HepG2 (cell line): ENCODE measurements at regions not wholly inside any gene's neighbourhood (a gene's known extent, or its start where the extent isn't known, plus 50 kb on each side); places are given as distances from the start of the nearest gene placed in this dataset.

ENCODE experiments used
- ATAC-seq: fragments of 200-7000 bp; cut with Tn5 transposase; 3 replicates; pipeline ENCODE4 v1.9.1; 2020; ENCODE audit warnings: mild to moderate bottlenecking, moderate library complexity
- BruUV-seq: library from RNA; stranded (reverse); fragments of 400-500 nt; replicated peaks from 2 replicates; lab custom pipeline; 2021; lab: Mats Ljungman, UMichigan
- CTCF ChIA-PET: fragments of 300-600 bp; formaldehyde crosslinking; extraction: SDS; loops from one replicate; lab custom pipeline; 2021; ENCODE audit warnings: low total read pairs, inconsistent platforms, low intra/inter-chr PET ratio; lab: Yijun Ruan, JAX
- POLR2A ChIA-PET: fragments of 350-600 bp; sonication (Branson Sonifier 250); formaldehyde crosslinking; loops from one replicate; lab custom pipeline; 2020; ENCODE audit warnings: antibody characterized with exemption, inconsistent platforms; lab: Yijun Ruan, JAX
- DNase-seq: peaks from one replicate; pipeline ENCODE4 v3.0.0-alpha.2; 2015; ENCODE audit warnings: low spot score
- FAIRE-seq: peaks from 3 replicates; lab custom pipeline; 2011; peaks lifted over from hg19 to GRCh38; lab: Jason Lieb, UNC
- H2AFZ ChIP-seq: one replicate; pipeline ENCODE4 v1.6.1; 2011; ENCODE audit warnings: low read length, inconsistent platforms
- H3K27ac ChIP-seq: fragments of 300-600 bp; 3 replicates; pipeline ENCODE4 v1.8.0; 2011; ENCODE audit warnings: mixed run types, mild to moderate bottlenecking, mixed read lengths, low read length, inconsistent platforms; ENCODE audit not compliant: insufficient read depth; ENCODE audit errors: extremely low read length
- H3K27me3 ChIP-seq, 2 experiments: fragments of 200-600 bp in 1 of 2; 2 replicates in 1 of 2; 3 replicates in 1 of 2; pipeline versions ENCODE4 v1.6.0 to v1.8.0; 2011; ENCODE audit warnings: low read length in 2 of 2, mild to moderate bottlenecking in 2 of 2, moderate library complexity in 2 of 2, inconsistent platforms in 1 of 2; ENCODE audit not compliant: insufficient read depth in 2 of 2, control insufficient read depth in 1 of 2
- H3K36me3 ChIP-seq, 2 experiments: fragments of 200-600 bp in 1 of 2; replicated peaks in 1 of 2; 2 replicates in 1 of 2; 3 replicates in 1 of 2; pipeline versions ENCODE4 v1.5.1 to v1.8.0; 2011; ENCODE audit warnings: low read length in 2 of 2, inconsistent platforms in 1 of 2; ENCODE audit not compliant: insufficient read depth in 2 of 2, control insufficient read depth in 1 of 2
- H3K4me1 ChIP-seq: 2 replicates; pipeline ENCODE4 v1.5.1; 2012; ENCODE audit warnings: low read length, inconsistent platforms; ENCODE audit not compliant: insufficient read depth
- H3K4me2 ChIP-seq: 2 replicates; pipeline ENCODE4 v1.6.0; 2011; ENCODE audit warnings: low read depth, low read length, inconsistent platforms
- H3K4me3 ChIP-seq, 3 experiments: fragments of 200-600 bp in 1 of 3; sonication (generic), shearing (Covaris generic) in 1 of 3; replicated peaks in 1 of 3; 2 replicates each; pipeline ENCODE4 v1.5.1; 2011 to 2016; ENCODE audit warnings: low read length in 3 of 3, inconsistent platforms in 2 of 3, low read depth in 2 of 3, mild to moderate bottlenecking in 2 of 3, control low read depth in 1 of 3, mixed read lengths in 1 of 3; ENCODE audit not compliant: insufficient read depth in 1 of 3
- H3K79me2 ChIP-seq: one replicate; pipeline ENCODE4 v1.6.1; 2011; ENCODE audit warnings: low read length, inconsistent platforms; ENCODE audit not compliant: insufficient read depth
- H3K9ac ChIP-seq: 2 replicates; pipeline ENCODE4 v1.6.0; 2011; ENCODE audit warnings: mild to moderate bottlenecking, low read depth, low read length, inconsistent platforms; ENCODE audit not compliant: insufficient read depth
- H3K9me3 ChIP-seq: 2 replicates; pipeline ENCODE4 v1.5.1; 2012; ENCODE audit warnings: mild to moderate bottlenecking, low read length
- H4K20me1 ChIP-seq: 2 replicates; pipeline ENCODE4 v1.6.0; 2011; ENCODE audit warnings: inconsistent platforms, mild to moderate bottlenecking, low read length, moderate library complexity; ENCODE audit not compliant: insufficient read depth
- ATF7-NPFF ChIP-seq: sonication (generic); formaldehyde crosslinking; IDR thresholded peaks from 2 replicates; pipeline ENCODE4 v1.8.1; 2023; ENCODE audit warnings: mild to moderate bottlenecking, low read depth, missing genetic modification reagents, moderate library complexity
- HNF1B ChIP-seq: sonication (generic); formaldehyde crosslinking; IDR thresholded peaks from 2 replicates; pipeline ENCODE4 v1.5.1; 2020; ENCODE audit warnings: mild to moderate bottlenecking, moderate library complexity, missing genetic modification reagents
- KDM3A ChIP-seq: IDR thresholded peaks from 2 replicates; pipeline ENCODE4 v1.6.1; 2018; ENCODE audit warnings: low read depth, missing compliant biosample characterization
- MAF1 ChIP-seq: sonication (generic); formaldehyde crosslinking; IDR thresholded peaks from 2 replicates; pipeline ENCODE4 v1.5.0; 2020; ENCODE audit warnings: missing genetic modification reagents, borderline replicate concordance
- MED13 ChIP-seq: sonication (generic); formaldehyde crosslinking; IDR thresholded peaks from 2 replicates; pipeline ENCODE4 v1.5.0; 2020; ENCODE audit warnings: missing genetic modification reagents
- MLLT10 ChIP-seq: sonication (generic); formaldehyde crosslinking; IDR thresholded peaks from 2 replicates; pipeline ENCODE4 v1.4.0; 2020; ENCODE audit warnings: missing genetic modification reagents
- MYC ChIP-seq: sonication (generic); formaldehyde crosslinking; IDR thresholded peaks from 2 replicates; pipeline ENCODE4 v1.9.0; 2021; ENCODE audit warnings: missing genetic modification reagents, borderline replicate concordance
- SMAD3 ChIP-seq: sonication (generic); formaldehyde crosslinking; IDR thresholded peaks from 2 replicates; pipeline ENCODE4 v1.4.0; 2020; ENCODE audit warnings: missing genetic modification reagents
- TCF12 ChIP-seq, 2 experiments: fragments of 450-650 bp in 1 of 2; sonication (generic) in 1 of 2; formaldehyde crosslinking in 1 of 2; IDR thresholded peaks; 2 replicates each; pipeline versions ENCODE4 v1.6.1 to v1.8.0; 2017 to 2022; ENCODE audit warnings: antibody characterized with exemption in 1 of 2, mild to moderate bottlenecking in 1 of 2, missing genetic modification reagents in 1 of 2, moderate library complexity in 1 of 2
- TEF ChIP-seq: sonication (generic); formaldehyde crosslinking; IDR thresholded peaks from 2 replicates; pipeline ENCODE4 v1.5.0; 2020; ENCODE audit warnings: missing genetic modification reagents
- ZBTB43 ChIP-seq: sonication (generic); formaldehyde crosslinking; conservative IDR thresholded peaks from 2 replicates; pipeline ENCODE4 v1.4.0; 2020; ENCODE audit warnings: missing genetic modification reagents
- ZFP36L1 ChIP-seq: sonication (generic); formaldehyde crosslinking; IDR thresholded peaks from 2 replicates; pipeline ENCODE4 v1.8.0; 2022; ENCODE audit warnings: mild to moderate bottlenecking, missing genetic modification reagents, moderate library complexity
- ZNF777 ChIP-seq: sonication (generic); formaldehyde crosslinking; IDR thresholded peaks from 2 replicates; pipeline ENCODE4 v1.4.0; 2020; ENCODE audit warnings: missing genetic modification reagents
- WGBS: methylation state at CpG from one replicate; pipeline ENCODE4 v1.1.6; 2017; ENCODE audit warnings: low lambda C conversion rate; 5-methylcytosine and 5-hydroxymethylcytosine counted together
- in situ Hi-C: cut with HindIII; loops from 2 replicates; pipeline ENCODE4 v1.10.0; 2017; ENCODE audit warnings: low pct_unique_long_range_greater_than_20kb; ENCODE audit not compliant: extremely low pct_ligation_motif_present
- intact Hi-C: fragments of 100-400 bp; cut with micrococcal nuclease; formaldehyde crosslinking; loops from one replicate; pipeline ENCODE4 v1.10.0; 2022; ENCODE audit not compliant: unreplicated experiment

GRCh38 chr16:86632206-86632605 is 53.9 kb downstream of the FOXL1 start:
- Histone ChIP-seq H3K9ac (no peak overlapping the region), H3K4me2 (no peak overlapping the region), H4K20me1 (no peaks in the 10 kb centered on the region), H3K9me3 (no peaks in the 10 kb centered on the region), H2AFZ (no peak overlapping the region), H3K79me2 (no peaks in the 10 kb centered on the region), H3K27me3 (peaks cover 4 to 51% of the 10 kb centered on the region in 2 experiments), H3K4me1 (no peaks in the 10 kb centered on the region), H3K4me3 (no peak overlapping the region), H3K36me3 (no peaks in the 10 kb centered on the region), H3K27ac (no peak overlapping the region)
- no peak for ATAC-seq
- 42% methylated on average over 12 of the region's 16 CpGs for WGBS
- intact Hi-C loops (no loop called here), in situ Hi-C loops (no loop called here)
- no peak for FAIRE-seq
- CTCF ChIA-PET: no interaction called here
- TF ChIP-seq MED13 (CRISPR knock-in tag) (no peak), ATF7-NPFF (CRISPR knock-in tag) (no peak), TEF (CRISPR knock-in tag) (no peak), MLLT10 (CRISPR knock-in tag) (no peak), ZBTB43 (no peak), TCF12 (IDR thresholded peaks at IDR 0.05) (no peak), TCF12 (CRISPR knock-in tag; IDR thresholded peaks at IDR 0.05) (no peak), MYC (CRISPR knock-in tag) (no peak), ZNF777 (no peak), HNF1B (no peak), KDM3A (CRISPR knock-in tag) (no peak), SMAD3 (CRISPR knock-in tag) (no peak), MAF1 (CRISPR knock-in tag) (no peak), ZFP36L1 (CRISPR knock-in tag) (no peak)
- DNase-seq: no peak
- BruUV-seq: no TSS peak
- POLR2A ChIA-PET: no interaction called here
